G401.6 (cell line): ENCODE measurements at regions not wholly inside any gene's neighbourhood (a gene's known extent, or its start where the extent isn't known, plus 50 kb on each side); places are given as distances from the start of the nearest gene placed in this dataset.
"Not testable (repeated sequence)": the region's sequence is repeated elsewhere in the genome, so short reads cannot be mapped to it uniquely, and the experiment has no call there.

ENCODE experiments used
- FAIRE-seq: peaks from 2 replicates; lab custom pipeline; 2012; peaks lifted over from hg19 to GRCh38; lab: Jason Lieb, UNC

DNA sequence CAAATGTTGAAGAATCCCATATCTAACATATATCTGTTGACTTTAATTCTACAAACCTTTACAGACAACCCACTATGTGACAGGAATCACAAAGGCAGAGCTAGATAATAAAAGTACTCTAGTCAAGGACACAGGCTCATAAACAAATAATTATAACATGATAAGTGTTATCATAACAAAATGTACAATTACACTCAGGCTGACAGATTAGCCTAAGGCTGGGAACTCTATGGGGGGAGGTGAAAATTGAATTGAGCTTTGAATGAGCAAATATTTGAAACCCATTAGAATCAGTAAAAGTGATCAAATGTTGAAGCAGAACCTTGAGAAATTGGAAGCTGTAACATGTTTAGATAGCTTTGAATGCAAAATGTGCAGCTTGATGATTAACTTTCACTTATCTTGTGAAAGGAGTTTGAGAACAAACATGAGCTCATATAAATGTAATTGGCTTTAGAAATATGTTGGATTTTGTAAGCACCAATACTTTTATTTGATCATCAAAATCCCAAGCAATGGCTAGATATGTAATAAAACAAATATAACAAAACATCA lies 970.2 kb downstream of the SORCS3 start:
- no peak for FAIRE-seq

DNA sequence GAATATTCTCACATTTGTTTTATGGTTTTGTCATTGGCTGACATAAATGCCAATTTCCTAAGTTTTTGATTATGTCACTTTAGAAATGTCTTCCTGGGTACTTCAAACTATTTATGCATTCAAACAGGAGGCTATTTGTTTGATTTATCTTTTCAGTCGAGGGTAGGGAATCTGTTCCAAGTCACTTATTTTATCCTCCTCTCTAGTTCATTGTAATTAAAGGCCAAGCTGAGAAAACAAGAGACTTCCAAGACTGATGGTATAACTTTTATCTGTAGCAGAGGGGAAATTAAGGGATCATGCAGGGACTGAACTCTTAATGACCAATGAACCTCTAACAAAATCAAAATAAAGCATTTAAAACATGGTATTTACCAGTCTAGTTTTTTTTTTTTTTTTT lies 968.4 kb downstream of the SORCS3 start:
- FAIRE-seq = no peak

DNA sequence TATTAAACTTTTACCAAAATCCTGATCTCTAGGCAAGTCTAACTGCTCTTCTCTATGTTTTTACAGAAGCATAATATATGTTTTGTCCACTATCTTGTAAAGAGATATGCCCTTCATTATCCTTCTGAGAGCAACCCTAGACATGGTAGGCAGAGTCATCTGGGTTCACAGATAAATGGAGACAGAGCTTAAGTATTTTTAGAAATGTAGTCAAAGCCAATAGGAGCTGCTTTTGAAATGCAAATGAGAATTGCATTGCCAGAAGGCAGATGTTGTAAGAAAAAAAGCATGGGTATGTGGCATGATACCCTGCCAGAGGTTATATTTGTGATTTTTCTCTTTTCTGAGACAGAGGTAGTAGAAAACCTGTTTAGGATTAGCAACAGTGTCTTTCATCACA lies 964.8 kb downstream of the SORCS3 start:
- FAIRE-seq = no peak

DNA sequence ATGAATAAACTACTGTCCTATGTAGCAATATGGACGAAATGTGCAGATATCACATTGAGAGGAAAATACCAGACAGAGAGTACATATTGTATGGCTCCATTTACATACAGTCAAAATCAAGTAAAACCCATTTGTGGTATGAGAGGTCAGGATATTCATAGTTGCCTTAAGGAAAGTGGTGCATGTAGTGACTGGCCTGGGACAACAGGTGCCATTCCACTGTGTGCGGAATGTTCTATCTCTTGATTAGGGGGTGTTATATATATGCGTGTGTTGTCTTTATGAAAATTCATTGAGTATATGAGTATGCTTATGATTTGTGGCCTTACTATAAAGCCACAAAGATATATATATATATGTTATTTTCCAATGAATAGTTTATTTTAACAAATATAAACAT lies 964.0 kb downstream of the SORCS3 start:
- FAIRE-seq = no peak

DNA sequence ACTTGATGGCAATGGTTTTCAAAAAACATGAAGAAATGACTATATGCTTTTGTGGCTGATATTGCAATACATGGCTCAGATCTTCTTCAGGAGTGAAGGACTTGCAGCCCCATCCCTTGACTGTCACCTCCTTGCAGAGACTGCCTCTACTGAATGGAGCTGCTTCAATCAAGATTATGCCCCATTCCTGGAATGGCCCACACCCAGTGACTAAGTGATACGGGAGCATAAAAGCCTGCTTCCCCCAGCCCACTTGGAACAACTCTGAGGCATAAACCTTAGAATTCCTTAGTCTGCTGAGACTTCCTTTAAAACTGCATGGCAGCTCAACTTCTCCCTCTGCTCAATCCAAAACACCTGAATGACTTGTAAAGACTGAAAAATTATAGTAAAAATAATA lies 957.1 kb downstream of the SORCS3 start:
- no peak for FAIRE-seq

DNA sequence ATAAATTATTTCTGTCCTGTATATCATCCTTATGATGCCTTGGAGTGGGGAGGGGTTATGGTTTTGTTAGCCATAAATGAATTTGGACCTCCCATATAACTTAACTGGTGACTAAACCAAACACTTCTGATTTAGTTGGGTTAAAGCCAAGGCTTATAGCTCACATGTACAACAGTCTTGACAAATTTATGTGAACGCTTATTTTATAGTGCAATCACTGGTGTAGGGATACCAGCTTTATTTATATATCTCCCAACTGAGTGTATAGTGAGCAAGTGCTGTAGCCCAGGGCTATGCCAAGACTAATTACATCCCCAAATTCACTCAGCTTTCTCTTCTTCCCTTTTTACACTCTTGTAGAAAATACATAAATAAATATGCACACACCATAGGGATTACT lies 956.2 kb downstream of the SORCS3 start:
- FAIRE-seq = no peak

DNA sequence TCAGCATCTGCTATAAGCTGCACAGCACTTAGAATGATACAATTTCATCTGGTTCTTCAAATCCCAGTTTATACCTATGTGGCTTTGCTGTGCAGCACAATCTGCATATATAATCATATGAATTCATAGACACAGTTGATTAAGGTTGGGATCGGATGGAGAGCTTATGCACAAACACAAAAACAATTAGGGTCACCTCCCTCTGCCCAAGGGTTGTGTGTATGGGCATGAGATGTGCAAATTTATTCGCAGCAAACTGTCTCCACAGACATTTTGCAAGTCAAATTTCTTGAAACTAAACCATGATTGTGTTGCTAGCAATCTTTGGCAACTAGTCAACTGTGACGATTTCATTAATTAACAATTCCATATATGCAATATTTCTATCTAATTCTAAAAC lies 955.7 kb downstream of the SORCS3 start:
- FAIRE-seq = no peak

DNA sequence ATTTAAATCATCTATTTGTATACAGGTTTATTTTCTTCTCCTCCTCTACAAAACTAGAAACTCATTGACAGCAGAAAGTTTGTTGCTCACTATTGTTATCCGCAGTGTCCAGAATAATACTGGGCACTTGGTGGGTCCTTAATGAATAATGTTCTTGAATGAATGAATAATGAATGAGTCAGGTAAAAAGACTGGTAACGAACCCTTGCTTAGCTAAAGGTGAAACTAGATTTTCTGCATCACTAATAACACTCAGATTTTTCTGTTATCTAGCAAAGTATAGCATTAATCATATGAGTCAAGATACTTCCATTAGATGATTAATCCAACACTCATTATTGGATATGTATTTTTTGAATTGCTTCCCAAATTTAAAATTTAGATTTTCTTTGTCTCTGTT lies 953.2 kb downstream of the SORCS3 start:
- no peak for FAIRE-seq

DNA sequence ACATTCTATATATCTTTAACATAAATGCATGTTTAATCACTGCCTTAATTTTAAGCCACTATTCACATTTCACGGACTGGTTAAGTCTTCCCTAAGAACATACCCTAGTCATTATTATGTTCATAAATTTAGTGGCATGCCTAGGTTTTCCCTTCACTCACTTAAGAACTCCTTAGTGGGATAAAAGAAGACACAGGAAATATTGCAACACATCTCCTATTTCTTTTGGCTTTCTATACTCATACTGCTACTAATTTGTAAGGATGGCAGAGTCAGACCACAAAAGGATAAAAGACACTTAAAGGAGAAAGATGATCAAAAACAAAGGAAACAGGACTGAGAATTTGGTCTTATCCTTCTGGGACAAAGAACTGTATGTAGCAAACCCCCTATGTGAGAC lies 951.4 kb downstream of the SORCS3 start:
- FAIRE-seq = no peak

DNA sequence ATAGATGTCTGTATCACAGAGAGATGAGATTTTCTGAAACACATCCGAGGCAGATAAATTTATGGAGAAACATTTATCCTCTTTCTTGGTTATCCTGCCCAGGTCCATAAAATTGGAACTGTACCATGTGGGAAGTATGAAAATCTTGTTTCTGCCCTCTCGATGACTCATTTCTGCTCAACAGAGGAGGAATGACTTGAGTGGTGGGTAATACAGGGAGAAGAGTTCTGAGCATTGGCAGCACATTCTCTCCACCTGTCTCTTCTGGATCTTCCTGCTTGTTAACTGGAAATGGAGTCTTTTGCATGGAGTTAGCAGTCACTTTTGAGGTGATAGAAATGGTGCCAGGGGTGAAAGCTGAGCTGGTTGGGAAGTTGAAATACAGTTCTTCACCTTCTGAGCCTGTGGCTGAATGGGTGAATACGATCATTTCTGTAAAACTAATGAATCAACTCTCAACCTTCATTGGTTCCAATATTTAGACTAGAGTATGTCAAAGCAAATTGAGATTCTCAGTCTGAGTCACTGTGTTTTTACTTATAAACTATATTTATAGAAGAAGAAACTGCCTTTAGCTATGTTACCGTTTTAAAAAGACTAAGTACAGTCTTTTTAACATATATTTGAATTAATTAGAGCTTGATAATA lies 945.5 kb downstream of the SORCS3 start:
- FAIRE-seq = no peak

DNA sequence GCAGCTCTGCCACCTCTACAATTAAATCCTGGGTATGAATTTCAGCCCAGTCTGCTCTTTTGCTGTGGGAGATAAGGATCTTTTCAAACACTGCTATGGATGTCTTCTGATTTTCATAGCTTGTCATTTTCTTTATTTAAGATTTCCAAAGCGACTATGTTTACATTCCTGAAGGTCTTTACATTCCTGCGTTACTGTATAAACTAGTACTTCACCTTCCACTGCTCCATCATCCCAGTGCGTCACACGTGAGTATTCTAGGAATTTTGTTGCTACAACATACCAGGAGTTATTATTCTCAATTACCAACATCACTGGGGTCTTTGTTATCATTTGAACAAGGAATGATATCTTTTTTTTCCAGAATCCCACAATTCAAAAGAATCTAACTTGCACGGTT lies 944.7 kb downstream of the SORCS3 start:
- FAIRE-seq = no peak

DNA sequence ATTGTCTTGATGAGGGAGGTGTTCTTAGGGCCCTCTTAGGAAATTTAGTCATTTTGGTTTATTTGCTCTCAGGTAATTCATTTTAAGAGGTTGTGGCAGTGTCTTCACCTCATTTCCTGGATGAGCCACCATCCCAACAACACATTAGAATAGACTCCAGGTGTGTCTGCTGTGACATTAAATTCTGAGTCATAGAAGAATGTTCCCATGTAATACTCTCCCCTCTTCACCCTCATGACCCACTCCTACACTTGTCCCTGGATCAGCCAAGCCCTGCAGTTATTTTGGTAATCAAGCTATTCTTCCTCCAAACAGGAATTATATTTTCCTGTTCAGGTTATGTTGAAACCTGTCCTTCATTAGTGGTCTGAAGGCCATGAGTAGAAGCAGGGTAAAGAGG lies 944.1 kb downstream of the SORCS3 start:
- no peak for FAIRE-seq

DNA sequence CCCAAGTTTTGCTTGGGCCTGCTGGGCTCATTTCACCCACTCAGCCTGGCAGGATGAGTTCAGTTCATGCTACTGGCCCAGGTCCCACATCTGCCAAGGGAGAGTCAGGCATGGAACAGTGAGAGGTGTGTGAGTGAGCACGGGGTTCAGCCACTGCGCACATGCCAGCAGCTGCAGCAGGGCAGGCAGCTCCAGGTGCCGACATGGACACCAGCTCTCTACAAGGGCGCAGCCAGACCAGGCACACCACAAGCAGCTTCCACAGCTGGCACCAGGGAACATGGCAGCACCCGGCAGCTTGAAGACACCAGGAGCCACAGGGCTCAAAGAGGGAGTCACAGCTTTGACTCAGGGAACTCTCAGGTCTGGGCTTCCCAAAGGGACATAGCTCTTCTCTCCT lies 938.0 kb downstream of the SORCS3 start:
- no peak for FAIRE-seq

DNA sequence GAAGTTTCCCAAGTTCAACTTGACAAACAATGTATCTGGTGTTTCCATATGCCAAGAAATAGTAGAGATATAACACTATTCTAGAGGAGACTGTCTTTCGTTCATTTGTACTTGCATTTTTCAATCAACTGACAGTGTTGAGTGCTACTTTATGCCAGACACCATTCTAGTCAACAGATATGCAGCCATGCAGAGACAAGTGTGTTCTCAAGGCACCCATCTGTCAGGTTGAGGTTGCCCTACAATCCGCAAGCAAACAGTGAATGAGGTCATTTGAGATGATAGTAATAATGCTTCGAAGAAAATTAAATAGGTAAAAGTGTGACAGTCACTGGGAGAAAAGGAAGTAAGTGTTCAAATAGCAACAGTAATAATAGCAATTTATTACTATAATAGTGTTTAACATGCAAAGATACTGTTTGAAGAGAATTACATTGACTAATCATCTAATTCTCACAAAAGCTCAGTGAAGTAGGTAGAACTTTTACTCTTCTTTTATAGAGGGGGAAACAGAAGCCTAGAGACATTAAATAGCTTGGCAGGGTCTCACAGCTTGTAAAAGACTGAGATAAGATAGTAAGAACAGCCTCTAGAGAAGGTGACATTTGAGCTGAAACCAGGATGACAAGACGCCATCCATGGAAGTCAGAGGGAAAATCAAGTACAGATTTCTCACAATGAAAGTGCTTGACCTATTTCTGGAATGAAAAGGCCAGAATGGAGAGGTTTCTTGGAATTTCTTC lies 936.9 kb downstream of the SORCS3 start:
- FAIRE-seq = no peak

DNA sequence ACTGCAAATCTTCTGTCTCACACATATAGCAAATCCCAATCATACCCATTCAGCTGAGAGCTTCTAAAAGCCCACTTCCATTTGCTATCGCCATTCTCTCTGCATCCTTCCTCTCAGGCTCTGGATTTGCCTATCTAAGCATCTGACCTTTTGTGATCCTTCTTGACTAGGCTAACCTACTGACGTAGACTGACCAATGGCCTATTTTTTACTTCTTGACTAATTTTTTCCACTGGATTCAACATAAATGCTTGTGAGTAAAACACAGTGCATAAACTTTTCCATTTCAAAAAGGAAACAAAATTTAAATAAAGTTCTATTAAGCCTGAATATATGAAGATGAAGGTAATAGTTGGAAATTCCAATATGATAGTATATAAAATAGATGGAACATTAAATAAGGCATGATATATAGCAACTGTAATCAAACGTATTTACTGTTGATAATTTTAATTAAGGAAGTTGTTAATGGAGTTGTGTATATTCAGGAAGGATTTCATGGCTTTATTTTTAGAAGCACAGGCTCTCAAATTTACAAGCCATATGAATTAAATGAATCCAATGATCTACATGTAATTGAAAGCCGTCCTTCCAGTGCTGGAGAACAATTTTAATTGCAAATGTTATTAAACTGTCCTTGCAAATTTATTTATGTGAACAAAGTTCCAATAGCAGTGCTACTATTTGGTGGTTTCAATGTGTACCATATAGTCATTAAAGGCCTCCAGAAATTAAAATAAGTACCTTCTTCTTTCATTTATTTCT lies 918.4 kb downstream of the SORCS3 start:
- FAIRE-seq = no peak

DNA sequence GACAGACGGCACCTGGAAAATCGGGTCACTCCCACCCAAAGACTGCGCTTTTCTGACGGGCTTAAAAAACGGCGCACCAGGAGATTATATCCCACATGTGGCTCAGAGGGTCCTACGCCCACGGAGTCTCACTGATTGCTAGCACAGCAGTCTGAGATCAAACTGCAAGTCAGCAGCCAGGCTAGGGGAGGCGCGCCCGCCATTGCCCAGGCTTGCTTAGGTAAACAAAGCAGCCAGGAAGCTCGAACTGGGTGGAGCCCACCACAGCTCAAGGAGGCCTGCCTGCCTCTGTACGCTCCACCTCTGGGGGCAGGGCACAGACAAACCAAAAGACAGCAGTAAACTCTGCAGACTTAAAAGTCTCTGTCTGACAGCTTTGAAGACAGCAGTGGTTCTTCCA lies 909.4 kb downstream of the SORCS3 start:
- not testable (repeated sequence) for FAIRE-seq

DNA sequence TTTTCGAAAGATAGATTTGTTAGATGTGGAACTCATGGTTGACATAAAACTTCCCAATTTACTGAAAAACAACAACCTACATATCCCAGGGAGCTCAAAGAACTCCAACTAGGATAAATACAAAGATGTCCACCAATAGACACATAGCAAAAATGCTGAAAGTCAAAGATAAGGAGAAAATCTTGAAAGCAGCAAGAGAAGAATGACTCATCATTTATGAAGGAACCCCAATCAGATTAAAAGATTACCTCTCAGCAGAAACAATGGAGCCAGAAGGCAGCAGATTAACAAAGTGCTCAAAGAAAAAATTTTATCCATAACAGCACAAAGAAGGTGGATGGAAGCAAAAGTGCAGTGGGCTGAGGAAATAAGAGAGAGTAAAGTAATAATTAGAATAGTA lies 908.6 kb downstream of the SORCS3 start:
- no peak for FAIRE-seq

DNA sequence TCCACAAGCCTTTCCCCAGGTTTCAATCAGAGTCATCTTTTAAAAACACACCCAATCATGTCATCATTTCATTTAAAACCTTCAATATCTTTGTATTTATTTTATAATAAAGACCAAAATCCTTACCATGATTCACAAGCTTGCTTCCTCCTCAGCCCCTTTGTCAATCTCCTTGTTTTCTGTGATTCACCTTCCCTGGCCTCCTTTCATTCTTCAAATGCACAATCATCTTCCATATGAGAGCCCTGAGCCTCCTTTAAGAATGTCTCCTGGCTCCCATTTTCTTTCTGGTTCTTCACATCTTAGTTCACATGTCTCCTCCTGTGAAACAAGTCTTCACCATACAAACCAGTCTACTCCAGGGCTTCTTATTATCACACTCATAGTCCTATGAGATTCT lies 904.0 kb downstream of the SORCS3 start:
- no peak for FAIRE-seq

DNA sequence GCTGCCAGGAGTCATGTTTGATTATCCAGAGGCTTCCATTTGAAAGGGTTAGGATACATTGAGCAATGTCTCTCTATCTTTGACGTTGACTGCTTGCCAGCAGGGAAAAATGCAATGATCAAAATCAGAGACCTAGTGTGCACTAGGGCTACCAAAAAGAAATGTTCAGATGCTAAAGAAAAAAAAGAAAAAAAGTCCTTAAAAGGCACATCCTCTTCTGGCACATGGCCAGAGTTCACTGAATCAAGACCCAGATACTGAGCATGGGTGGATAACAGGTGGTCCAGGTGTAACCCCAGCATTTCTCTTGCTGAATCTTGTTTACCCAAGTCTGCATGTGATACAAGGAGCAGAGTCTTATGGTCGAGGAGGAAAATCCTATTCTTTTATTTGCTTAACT lies 899.3 kb downstream of the SORCS3 start:
- no peak for FAIRE-seq

DNA sequence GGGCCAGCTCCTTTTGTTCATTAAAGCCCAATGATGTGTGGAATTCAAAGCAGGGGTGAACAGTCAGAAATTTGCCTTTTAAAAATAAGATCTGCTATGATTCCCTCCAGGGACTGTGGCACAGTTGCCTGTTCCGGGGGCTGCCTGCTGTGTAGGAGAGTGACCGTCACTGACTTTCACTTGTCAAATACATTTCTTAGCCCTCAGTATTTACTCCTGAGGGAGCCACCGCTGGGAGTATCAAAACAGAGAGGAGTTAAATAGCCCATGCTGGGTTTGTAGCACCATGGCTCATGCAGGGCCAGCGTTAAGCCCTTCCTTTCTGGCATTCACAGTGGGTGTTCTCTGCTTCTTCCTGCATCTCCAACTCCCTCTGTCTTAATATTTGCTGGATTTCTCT lies 897.8 kb downstream of the SORCS3 start:
- no peak for FAIRE-seq

DNA sequence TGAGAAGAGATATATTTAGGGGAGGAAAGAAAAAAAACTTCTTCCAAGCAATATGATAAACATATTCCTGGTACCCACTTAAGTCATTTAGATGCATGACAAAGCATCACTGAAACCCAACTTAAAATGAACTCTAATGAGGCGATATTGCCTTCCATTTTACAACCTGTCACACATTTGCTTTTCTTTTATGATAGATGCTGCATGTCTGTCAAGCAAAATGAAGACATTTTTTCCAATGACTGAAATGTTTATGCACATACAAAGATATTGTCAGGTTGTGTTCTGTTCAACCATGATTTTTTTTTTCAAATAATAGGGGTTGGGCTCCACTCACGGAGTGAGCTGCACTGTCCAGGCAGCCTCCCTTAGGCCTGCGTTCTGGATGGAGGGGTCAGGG lies 894.4 kb downstream of the SORCS3 start:
- no peak for FAIRE-seq

DNA sequence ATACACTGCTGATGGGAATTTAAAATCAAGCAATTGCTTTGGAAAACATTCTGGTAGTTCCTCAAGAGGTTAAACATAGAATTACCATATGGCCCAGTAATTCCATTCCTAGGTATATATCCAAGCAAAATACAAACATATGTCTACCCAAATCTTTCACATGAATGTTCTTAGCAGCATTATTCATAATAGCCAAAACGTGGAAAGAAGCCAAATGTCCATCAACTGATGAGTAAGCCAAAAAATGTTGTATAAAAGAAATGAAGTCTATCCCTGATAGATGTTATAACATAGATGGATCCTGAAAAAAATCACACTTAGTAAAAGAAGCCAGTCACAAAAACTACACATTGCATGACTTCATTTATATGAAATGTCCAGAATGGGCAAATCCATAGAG lies 893.0 kb downstream of the SORCS3 start:
- FAIRE-seq = no peak

DNA sequence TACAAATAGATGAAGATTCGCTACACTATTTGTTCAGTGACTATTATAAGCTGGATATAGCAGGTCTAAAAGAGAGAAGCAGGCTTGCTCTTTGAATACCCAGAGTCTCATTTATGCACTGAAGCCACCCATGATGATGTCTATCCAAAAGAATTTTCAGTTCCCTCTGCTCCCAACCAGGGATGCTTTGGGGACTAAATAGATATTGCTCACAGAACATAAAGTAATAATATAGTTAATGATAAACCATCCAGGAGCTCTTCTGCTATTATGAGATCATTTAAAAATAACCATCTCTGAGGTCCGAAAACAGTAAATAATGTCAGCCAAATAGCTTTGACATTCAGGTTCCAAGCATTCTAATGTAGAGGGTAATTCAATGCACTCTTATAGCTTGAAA lies 875.4 kb downstream of the SORCS3 start:
- FAIRE-seq = no peak
